Mesenchymal stem cell (in vitro differentiated cells and primary cell): ENCODE measurements at regions not wholly inside any gene's neighbourhood (a gene's known extent, or its start where the extent isn't known, plus 50 kb on each side); places are given as distances from the start of the nearest gene placed in this dataset.

Experiments
- DNase-seq: peaks from one replicate; pipeline ENCODE4 v3.0.0-alpha.2; 2013
- H2AFZ ChIP-seq: one replicate; pipeline ENCODE4 v1.6.1; 2013; ENCODE audit warnings: low read depth, mild to moderate bottlenecking, control low read depth, inconsistent platforms, low read length, moderate library complexity
- H2AK5ac ChIP-seq: 2 replicates; pipeline ENCODE4 v1.6.1; 2013; ENCODE audit warnings: low read length, moderate library complexity, mild to moderate bottlenecking, inconsistent platforms; ENCODE audit not compliant: severe bottlenecking
- H2BK120ac ChIP-seq: one replicate; pipeline ENCODE4 v1.6.1; 2013; ENCODE audit warnings: low read depth, mild to moderate bottlenecking, inconsistent platforms, low read length, moderate library complexity
- H2BK12ac ChIP-seq, 2 experiments: one replicate each; pipeline ENCODE4 v1.6.1; 2013; ENCODE audit warnings: inconsistent platforms in 2 of 2, low read length in 2 of 2, mild to moderate bottlenecking in 2 of 2, moderate library complexity in 2 of 2, control low read depth in 1 of 2
- H2BK15ac ChIP-seq: one replicate; pipeline ENCODE4 v1.6.1; 2013; ENCODE audit warnings: mild to moderate bottlenecking, low read depth, inconsistent platforms; ENCODE audit not compliant: poor library complexity, severe bottlenecking
- H2BK5ac ChIP-seq: 2 replicates; pipeline ENCODE4 v1.6.1; 2013; ENCODE audit warnings: low read depth, mild to moderate bottlenecking, low read length, control low read depth, inconsistent platforms; ENCODE audit not compliant: poor library complexity, severe bottlenecking
- H3K14ac ChIP-seq, 2 experiments: one replicate each; pipeline ENCODE4 v1.6.1; 2013; ENCODE audit warnings: inconsistent platforms in 2 of 2, low read length in 2 of 2, control low read depth in 1 of 2, mild to moderate bottlenecking in 1 of 2, moderate library complexity in 1 of 2
- H3K18ac ChIP-seq, 2 experiments: one replicate each; pipeline ENCODE4 v1.6.1; 2013; ENCODE audit warnings: inconsistent platforms in 2 of 2, low read length in 2 of 2, control low read depth in 1 of 2, low read depth in 1 of 2, mild to moderate bottlenecking in 1 of 2
- H3K23ac ChIP-seq, 2 experiments: one replicate each; pipeline ENCODE4 v1.6.1; 2013; ENCODE audit warnings: inconsistent platforms in 2 of 2, low read length in 2 of 2, mild to moderate bottlenecking in 2 of 2, moderate library complexity in 2 of 2, control low read depth in 1 of 2
- H3K27ac ChIP-seq: 2 replicates; pipeline ENCODE4 v1.5.1; 2013; ENCODE audit warnings: mild to moderate bottlenecking, moderate library complexity, low read length, control low read depth, inconsistent platforms; ENCODE audit not compliant: poor library complexity, severe bottlenecking
- H3K27me3 ChIP-seq, 2 experiments: 2 replicates each; pipeline versions ENCODE4 v1.6.1 to v1.7.0; 2013; ENCODE audit warnings: low read length in 2 of 2, mild to moderate bottlenecking in 2 of 2, moderate library complexity in 2 of 2, control low read depth in 1 of 2, inconsistent platforms in 1 of 2; ENCODE audit not compliant: control insufficient read depth in 1 of 2, insufficient read depth in 1 of 2
- H3K36me3 ChIP-seq, 2 experiments: 2 replicates each; pipeline versions ENCODE4 v1.6.1 to v1.7.0; 2013; ENCODE audit warnings: low read length in 2 of 2, control low read depth in 1 of 2, inconsistent platforms in 1 of 2, low read depth in 1 of 2, mild to moderate bottlenecking in 1 of 2; ENCODE audit not compliant: insufficient read depth in 2 of 2, control insufficient read depth in 1 of 2
- H3K4ac ChIP-seq, 2 experiments: one replicate each; pipeline ENCODE4 v1.6.1; 2013; ENCODE audit warnings: inconsistent platforms in 2 of 2, low read length in 2 of 2, mild to moderate bottlenecking in 2 of 2, moderate library complexity in 2 of 2, control low read depth in 1 of 2, low read depth in 1 of 2
- H3K4me1 ChIP-seq: 2 replicates; pipeline ENCODE4 v1.6.1; 2013; ENCODE audit warnings: low read depth, low read length, control low read depth; ENCODE audit not compliant: control insufficient read depth, insufficient read depth
- H3K4me2 ChIP-seq: 2 replicates; pipeline ENCODE4 v1.6.1; 2013; ENCODE audit warnings: low read length, mild to moderate bottlenecking, inconsistent platforms; ENCODE audit not compliant: poor library complexity, severe bottlenecking
- H3K4me3 ChIP-seq, 2 experiments: 2 replicates each; pipeline versions ENCODE4 v1.5.1 to v1.7.0; 2013; ENCODE audit warnings: low read length in 2 of 2, mild to moderate bottlenecking in 2 of 2, control low read depth in 1 of 2, low read depth in 1 of 2; ENCODE audit not compliant: insufficient read depth in 1 of 2
- H3K79me1 ChIP-seq: replicated peaks from 2 replicates; pipeline ENCODE4 v1.6.1; 2013; ENCODE audit warnings: mild to moderate bottlenecking, control low read depth, low read length, inconsistent platforms; ENCODE audit not compliant: poor library complexity, severe bottlenecking
- H3K9ac ChIP-seq: 2 replicates; pipeline ENCODE4 v1.7.0; 2013; ENCODE audit warnings: mild to moderate bottlenecking, low read length, moderate library complexity
- H3K9me3 ChIP-seq: 2 replicates; pipeline ENCODE4 v1.7.0; 2013; ENCODE audit warnings: mild to moderate bottlenecking, low read length; ENCODE audit not compliant: control insufficient read depth
- H4K8ac ChIP-seq: one replicate; pipeline ENCODE4 v1.6.1; 2013; ENCODE audit warnings: inconsistent platforms, mild to moderate bottlenecking, low read length, moderate library complexity
- H4K91ac ChIP-seq: one replicate; pipeline ENCODE4 v1.6.1; 2013; ENCODE audit warnings: mild to moderate bottlenecking, low read length, inconsistent platforms
- WGBS: methylation state at CpG from one replicate; pipeline ENCODE4 v1.1.7; 2013; ENCODE audit warnings: mixed read lengths; 5-methylcytosine and 5-hydroxymethylcytosine counted together

- no peak overlapping the region for H3K23ac ChIP-seq
- no peak overlapping the region for H3K4me2 ChIP-seq
- H3K9me3 ChIP-seq, result peaks cover 8% of the 10 kb centered on the region
- no peak overlapping the region for H2BK12ac ChIP-seq
- no peak overlapping the region for H2BK15ac ChIP-seq
- H3K36me3 ChIP-seq, result no peaks in the 10 kb centered on the region
- no peak overlapping the region for H2BK5ac ChIP-seq
- H3K27ac ChIP-seq, result no peak overlapping the region
- no peak overlapping the region for H4K8ac ChIP-seq
- H3K4me3 ChIP-seq, result no peak overlapping the region
- no peaks in the 10 kb centered on the region for H3K4me1 ChIP-seq
- 89% methylated on average over 6 of the region's 6 CpGs for WGBS
- H2AFZ ChIP-seq, result no peak overlapping the region
- no peak overlapping the region for H4K91ac ChIP-seq
- H2AK5ac ChIP-seq, result no peak overlapping the region
- H3K18ac ChIP-seq, result no peak overlapping the region
- H3K4ac ChIP-seq, result no peak overlapping the region
- H2BK120ac ChIP-seq, result no peak overlapping the region
- no peak for DNase-seq
- no peak overlapping the region for H3K14ac ChIP-seq
- no peak overlapping the region for H3K9ac ChIP-seq
- no peaks in the 10 kb centered on the region for H3K79me1 ChIP-seq
- no peaks in the 10 kb centered on the region for H3K27me3 ChIP-seq
Measured at GRCh38 chr14:80325112-80325511, 113.8 kb upstream of the DIO2 start.

- Histone ChIP-seq H3K18ac (no peak overlapping the region), H3K14ac (no peak overlapping the region), H3K36me3 (no peaks in the 10 kb centered on the region), H2BK120ac (no peak overlapping the region), H2AK5ac (no peak overlapping the region), H3K4me2 (no peak overlapping the region), H3K9ac (no peak overlapping the region), H3K79me1 (no peaks in the 10 kb centered on the region), H3K9me3 (peaks cover 12% of the 10 kb centered on the region), H3K23ac (no peak overlapping the region), H4K8ac (no peak overlapping the region), H2BK15ac (no peak overlapping the region), H3K27me3 (no peaks in the 10 kb centered on the region), H3K4ac (no peak overlapping the region), H4K91ac (no peak overlapping the region), H3K27ac (no peak overlapping the region), H3K4me3 (no peak overlapping the region), H2BK12ac (no peak overlapping the region), H3K4me1 (no peaks in the 10 kb centered on the region), H2AFZ (no peak overlapping the region), H2BK5ac (no peak overlapping the region)
- DNase-seq, result no peak
- 100% methylated on average over 1 of the region's 3 CpGs for WGBS
Measured at GRCh38 chr14:80324649-80325048, 113.3 kb upstream of the DIO2 start.

GRCh38 chr14:80323038-80323665, 111.8 kb upstream of the DIO2 start:
- peaks cover 14% of the 10 kb centered on the region for H3K9me3 ChIP-seq
- H3K9ac ChIP-seq, result no peak overlapping the region
- no peak overlapping the region for H2BK5ac ChIP-seq
- H3K36me3 ChIP-seq, result no peaks in the 10 kb centered on the region
- no peak overlapping the region for H2BK15ac ChIP-seq
- H2AK5ac ChIP-seq, result no peak overlapping the region
- H2AFZ ChIP-seq, result no peak overlapping the region
- H3K23ac ChIP-seq, result no peak overlapping the region
- no peak overlapping the region for H3K4me2 ChIP-seq
- H2BK120ac ChIP-seq, result no peak overlapping the region
- no peaks in the 10 kb centered on the region for H3K27me3 ChIP-seq
- H3K18ac ChIP-seq, result no peak overlapping the region
- no peaks in the 10 kb centered on the region for H3K4me1 ChIP-seq
- H3K27ac ChIP-seq, result no peak overlapping the region
- no peak overlapping the region for H2BK12ac ChIP-seq
- 100% methylated on average over 1 of the region's 2 CpGs for WGBS
- no peak overlapping the region for H3K4me3 ChIP-seq
- H3K14ac ChIP-seq, result no peak overlapping the region
- no peak overlapping the region for H4K91ac ChIP-seq
- H4K8ac ChIP-seq, result no peak overlapping the region
- no peak for DNase-seq
- H3K4ac ChIP-seq, result no peak overlapping the region
- no peaks in the 10 kb centered on the region for H3K79me1 ChIP-seq

GRCh38 chr14:80316441-80316840, 105.1 kb upstream of the DIO2 start:
- Histone ChIP-seq H3K27me3 (no peaks in the 10 kb centered on the region), H3K9me3 (peaks cover 13% of the 10 kb centered on the region), H3K23ac (no peak overlapping the region), H3K36me3 (no peaks in the 10 kb centered on the region), H2AK5ac (no peak overlapping the region), H3K18ac (no peak overlapping the region), H2BK120ac (no peak overlapping the region), H2BK12ac (no peak overlapping the region), H3K4ac (no peak overlapping the region), H3K4me2 (no peak overlapping the region), H3K79me1 (no peaks in the 10 kb centered on the region), H3K14ac (no peak overlapping the region), H3K4me3 (no peak overlapping the region), H2BK5ac (no peak overlapping the region), H2BK15ac (no peak overlapping the region), H2AFZ (no peak overlapping the region), H3K4me1 (no peaks in the 10 kb centered on the region), H4K91ac (no peak overlapping the region), H4K8ac (no peak overlapping the region), H3K27ac (no peak overlapping the region), H3K9ac (no peak overlapping the region)
- DNase-seq, result no peak
- 100% methylated on average over 1 of the region's 3 CpGs for WGBS
